CD4-positive, alpha-beta T cell treated with Interleukin-15 for 1 hour (primary cell): ENCODE measurements at regions not wholly inside any gene's neighbourhood (a gene's known extent, or its start where the extent isn't known, plus 50 kb on each side); places are given as distances from the start of the nearest gene placed in this dataset.
"Not testable (repeated sequence)": the region's sequence is repeated elsewhere in the genome, so short reads cannot be mapped to it uniquely, and the experiment has no call there.

Source experiments
- DNase-seq: peaks from one replicate; pipeline ENCODE4 v3.0.0-alpha.2; 2020

GRCh38 chr5:17831279-17831678 is 197.0 kb downstream of the TAF11L14 start:
- no peak for DNase-seq

GRCh38 chr5:17832949-17833745 is 198.9 kb downstream of the TAF11L14 start:
- DNase-seq, result no peak

GRCh38 chr5:17837757-17838156 is 203.5 kb downstream of the TAF11L14 start:
- no peak for DNase-seq

- DNase-seq, result no peak
Observed at GRCh38 chr5:17838469-17838868, 204.2 kb downstream of the TAF11L14 start.

GRCh38 chr5:17839848-17840247 is 205.6 kb downstream of the TAF11L14 start:
- DNase-seq, result no peak

GRCh38 chr5:17846496-17846895 is 212.2 kb downstream of the TAF11L14 start:
- DNase-seq, result no peak

- no peak for DNase-seq
Observed at GRCh38 chr5:17847286-17847685, 213.0 kb downstream of the TAF11L14 start.

GRCh38 chr5:17852111-17852510 is 217.9 kb downstream of the TAF11L14 start:
- no peak for DNase-seq

- DNase-seq, result no peak
Observed at GRCh38 chr5:17852740-17853139, 218.5 kb downstream of the TAF11L14 start.

- no peak for DNase-seq
Observed at GRCh38 chr5:17854901-17855300, 220.6 kb downstream of the TAF11L14 start.

- no peak for DNase-seq
Observed at GRCh38 chr5:17860660-17861315, 226.5 kb downstream of the TAF11L14 start.

GRCh38 chr5:17864903-17865302 is 230.6 kb downstream of the TAF11L14 start:
- not testable (repeated sequence) for DNase-seq

- not testable (repeated sequence) for DNase-seq
Observed at GRCh38 chr5:17865966-17866365, 231.7 kb downstream of the TAF11L14 start.

- no peak for DNase-seq
Observed at GRCh38 chr5:17872204-17872603, 237.9 kb downstream of the TAF11L14 start.

GRCh38 chr5:17878541-17878940 is 244.3 kb downstream of the TAF11L14 start:
- DNase-seq, result no peak

GRCh38 chr5:17879276-17879675 is 245.0 kb downstream of the TAF11L14 start:
- no peak for DNase-seq

GRCh38 chr5:17880869-17881268 is 246.6 kb downstream of the TAF11L14 start:
- DNase-seq, result no peak

- DNase-seq, result no peak
Observed at GRCh38 chr5:17882760-17883488, 248.7 kb downstream of the TAF11L14 start.

GRCh38 chr5:17888155-17888554 is 253.9 kb downstream of the TAF11L14 start:
- DNase-seq, result no peak

- no peak for DNase-seq
Observed at GRCh38 chr5:17890501-17890900, 256.2 kb downstream of the TAF11L14 start.

- DNase-seq, result no peak
Observed at GRCh38 chr5:17891881-17892280, 257.6 kb downstream of the TAF11L14 start.

GRCh38 chr5:17893026-17893635 is 258.9 kb downstream of the TAF11L14 start:
- no peak for DNase-seq

- no peak for DNase-seq
Observed at GRCh38 chr5:17895288-17896033, 261.2 kb downstream of the TAF11L14 start.
